Spleen (tissue), 7 donors: ENCODE measurements at regions not wholly inside any gene's neighbourhood (a gene's known extent, or its start where the extent isn't known, plus 50 kb on each side); places are given as distances from the start of the nearest gene placed in this dataset.

Source experiments
- POLR2A ChIP-seq, 3 donors: fragments of 450-650 bp; IDR thresholded peaks; one replicate each; pipeline ENCODE4 v1.5.1; 2017; ENCODE audit warnings: antibody characterized with exemption in 3 of 3, mild to moderate bottlenecking in 1 of 3
- POLR2AphosphoS5 ChIP-seq, 3 donors: sonication (generic); formaldehyde crosslinking; IDR thresholded peaks; one replicate each; pipeline ENCODE4 v1.5.1; 2017; ENCODE audit warnings: antibody characterized with exemption in 3 of 3
- TF ChIP-seq, protein P1 (sequence below), 11 experiments: fragments of 200-600 bp in 7 of 11; fragments of 450-650 bp in 4 of 11; sonication (generic) in 4 of 11; IDR thresholded peaks in 8 of 11; conservative IDR thresholded peaks in 3 of 11; 1 replicate in 7 of 11; 2 replicates in 4 of 11; pipeline versions ENCODE4 v1.4.0 to v1.8.0; 2016 to 2021; ENCODE audit warnings: antibody characterized with exemption in 11 of 11, inconsistent platforms in 4 of 11, mild to moderate bottlenecking in 1 of 11
- donor health status: DM: no; HTN: no; CAD: no; lungs with moderate emphysema.
- donor health status: DM: no; HTN: no; CAD: no.
- donor health status: DM: no; HTN: no; CAD: no.

DNA sequence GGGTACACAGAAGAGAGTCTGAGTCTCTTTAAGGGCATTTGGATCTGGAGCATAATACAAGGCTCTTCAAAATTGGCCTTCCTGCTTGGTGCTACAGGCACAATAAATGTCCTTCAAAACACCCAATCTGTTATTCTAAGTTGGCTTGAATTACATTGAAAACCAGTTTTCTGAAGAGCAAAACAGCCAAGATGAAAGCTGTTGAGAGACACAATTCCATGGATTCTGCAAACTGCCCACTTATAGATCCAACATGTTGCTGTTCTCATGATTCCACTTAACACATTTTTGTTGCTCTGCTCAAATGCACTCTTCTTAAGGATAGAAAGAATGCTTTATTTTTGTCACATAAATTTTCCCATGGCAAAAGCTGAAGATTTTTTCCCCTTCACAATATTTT is 525.9 kb upstream of the CDH8 start:
- TF ChIP-seq, protein P1, sequence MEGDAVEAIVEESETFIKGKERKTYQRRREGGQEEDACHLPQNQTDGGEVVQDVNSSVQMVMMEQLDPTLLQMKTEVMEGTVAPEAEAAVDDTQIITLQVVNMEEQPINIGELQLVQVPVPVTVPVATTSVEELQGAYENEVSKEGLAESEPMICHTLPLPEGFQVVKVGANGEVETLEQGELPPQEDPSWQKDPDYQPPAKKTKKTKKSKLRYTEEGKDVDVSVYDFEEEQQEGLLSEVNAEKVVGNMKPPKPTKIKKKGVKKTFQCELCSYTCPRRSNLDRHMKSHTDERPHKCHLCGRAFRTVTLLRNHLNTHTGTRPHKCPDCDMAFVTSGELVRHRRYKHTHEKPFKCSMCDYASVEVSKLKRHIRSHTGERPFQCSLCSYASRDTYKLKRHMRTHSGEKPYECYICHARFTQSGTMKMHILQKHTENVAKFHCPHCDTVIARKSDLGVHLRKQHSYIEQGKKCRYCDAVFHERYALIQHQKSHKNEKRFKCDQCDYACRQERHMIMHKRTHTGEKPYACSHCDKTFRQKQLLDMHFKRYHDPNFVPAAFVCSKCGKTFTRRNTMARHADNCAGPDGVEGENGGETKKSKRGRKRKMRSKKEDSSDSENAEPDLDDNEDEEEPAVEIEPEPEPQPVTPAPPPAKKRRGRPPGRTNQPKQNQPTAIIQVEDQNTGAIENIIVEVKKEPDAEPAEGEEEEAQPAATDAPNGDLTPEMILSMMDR (IDR thresholded peaks at IDR 0.05 in 8 of 11, conservative IDR thresholded peaks at IDR 0.05 in 3 of 11), result no peak
- TF ChIP-seq POLR2AphosphoS5 (IDR thresholded peaks at IDR 0.05) (no peak), POLR2A (IDR thresholded peaks at IDR 0.05) (no peak)
